Lung (tissue), 11 donors: ENCODE measurements at regions not wholly inside any gene's neighbourhood (a gene's known extent, or its start where the extent isn't known, plus 50 kb on each side); places are given as distances from the start of the nearest gene placed in this dataset.

Experiments used
- ATAC-seq: fragments of 200-7000 bp; cut with Tn5 transposase; one replicate; pipeline ENCODE4 v1.9.1; 2020; ENCODE audit warnings: moderate number of reproducible peaks; ENCODE audit not compliant: insufficient read depth, low FRiP score
- DNase-seq, 3 donors: peaks; one replicate each; pipeline ENCODE4 v3.0.0-alpha.2; 2013 to 2017
- H3K27ac ChIP-seq, 2 donors: one replicate each; pipeline ENCODE4 v1.5.1; 2013; ENCODE audit warnings: mild to moderate bottlenecking in 2 of 2, moderate library complexity in 2 of 2, control low read depth in 1 of 2, inconsistent platforms in 1 of 2, low read depth in 1 of 2, low read length in 1 of 2
- H3K27me3 ChIP-seq, 3 donors: one replicate each; pipeline ENCODE4 v1.5.1; 2013; ENCODE audit warnings: low read length in 2 of 3; ENCODE audit not compliant: control insufficient read depth in 3 of 3, insufficient read depth in 3 of 3
- H3K36me3 ChIP-seq, 4 donors: one replicate each; pipeline ENCODE4 v1.5.1; 2013; ENCODE audit warnings: low read length in 4 of 4, mild to moderate bottlenecking in 1 of 4, moderate library complexity in 1 of 4; ENCODE audit not compliant: control insufficient read depth in 4 of 4, insufficient read depth in 4 of 4
- H3K4me1 ChIP-seq, 5 donors: one replicate each; pipeline ENCODE4 v1.5.1; 2013; ENCODE audit warnings: low read length in 5 of 5, mild to moderate bottlenecking in 2 of 5, moderate library complexity in 1 of 5; ENCODE audit not compliant: control insufficient read depth in 5 of 5, insufficient read depth in 5 of 5
- H3K4me3 ChIP-seq: one replicate; pipeline ENCODE4 v1.5.1; 2013; ENCODE audit warnings: mild to moderate bottlenecking, control low read depth, moderate library complexity
- H3K9ac ChIP-seq, 2 donors: one replicate each; pipeline ENCODE4 v1.5.1; 2013; ENCODE audit warnings: low read length in 2 of 2, control low read depth in 1 of 2; ENCODE audit not compliant: insufficient read depth in 1 of 2
- H3K9me3 ChIP-seq, 4 donors: one replicate each; pipeline ENCODE4 v1.5.1; 2013; ENCODE audit warnings: low read length in 3 of 4, mild to moderate bottlenecking in 1 of 4, moderate library complexity in 1 of 4; ENCODE audit not compliant: control insufficient read depth in 4 of 4, insufficient read depth in 3 of 4
- CTCF ChIP-seq: IDR thresholded peaks from 2 replicates; pipeline ENCODE4 v1.5.1; 2012; ENCODE audit warnings: mild to moderate bottlenecking; ENCODE audit errors: control extremely low read depth, extremely low read depth
- WGBS, 2 donors: extraction: QIAGEN DNeasy Blood & Tissue Kit; methylation state at CpG; one replicate each; pipeline ENCODE4 v1.1.7; 2013; 5-methylcytosine and 5-hydroxymethylcytosine counted together
- donor health status: control.
- donor health status: control.
- donor health status: Bipolar disorder and iron deficiency.
- donor health status: healthy.
- donor health status: DM: yes; HTN: yes; CAD: no.

- Histone ChIP-seq H3K4me1 (peaks cover 0 to 7% (median 0%) of the 10 kb centered on the region in 5 donors), H3K27ac (no peak overlapping the region), H3K9me3 (no peaks in the 10 kb centered on the region), H3K27me3 (no peaks in the 10 kb centered on the region), H3K36me3 (no peaks in the 10 kb centered on the region), H3K4me3 (no peak overlapping the region), H3K9ac (no peak overlapping the region)
- ATAC-seq (no peak), DNase-seq (no peak)
- 95 to 98% methylated on average over 6 of the region's 6 CpGs for WGBS, 2 donors
- TF ChIP-seq CTCF = no peak
Observed at GRCh38 chr3:194787650-194788049, 102.0 kb downstream of the FAM43A start.

- 91 to 94% methylated on average over 3 of the region's 3 CpGs for WGBS, 2 donors
- Histone ChIP-seq H3K4me1 (peaks cover 0 to 2% (median 0%) of the 10 kb centered on the region in 5 donors), H3K27me3 (no peaks in the 10 kb centered on the region), H3K4me3 (no peak overlapping the region), H3K9me3 (peaks cover 0 to 5% (median 0%) of the 10 kb centered on the region in 4 donors), H3K36me3 (no peaks in the 10 kb centered on the region), H3K9ac (no peak overlapping the region), H3K27ac (no peak overlapping the region)
- no peak for ATAC-seq
- no peak for DNase-seq
- TF ChIP-seq CTCF = no peak
Observed at GRCh38 chr3:194792368-194792767, 106.7 kb downstream of the FAM43A start.

- ATAC-seq (no peak), DNase-seq (no peak)
- Histone ChIP-seq H3K9me3 (peaks cover 0 to 7% (median 0%) of the 10 kb centered on the region in 4 donors), H3K4me1 (peaks cover 0 to 2% (median 0%) of the 10 kb centered on the region in 5 donors), H3K27ac (no peak overlapping the region), H3K9ac (no peak overlapping the region), H3K27me3 (no peaks in the 10 kb centered on the region), H3K36me3 (no peaks in the 10 kb centered on the region), H3K4me3 (no peak overlapping the region)
- no peak for TF ChIP-seq CTCF
- WGBS, 2 donors = 96% methylated on average over 9 of the region's 9 CpGs
Observed at GRCh38 chr3:194797555-194798250, 112.0 kb downstream of the FAM43A start.

GRCh38 chr3:194798486-194798885 is 112.8 kb downstream of the FAM43A start:
- Histone ChIP-seq H3K9ac (no peak overlapping the region), H3K36me3 (no peaks in the 10 kb centered on the region), H3K4me3 (no peak overlapping the region), H3K9me3 (peaks cover 0 to 7% (median 0%) of the 10 kb centered on the region in 4 donors), H3K27me3 (no peaks in the 10 kb centered on the region), H3K27ac (no peak overlapping the region), H3K4me1 (peaks cover 0 to 2% (median 0%) of the 10 kb centered on the region in 5 donors)
- ATAC-seq = no peak
- no peak for TF ChIP-seq CTCF
- 96 to 97% methylated on average over 5 of the region's 5 CpGs for WGBS, 2 donors
- DNase-seq = no peak
